Astrocyte (in vitro differentiated cells and primary cell): ENCODE measurements at regions not wholly inside any gene's neighbourhood (a gene's known extent, or its start where the extent isn't known, plus 50 kb on each side); places are given as distances from the start of the nearest gene placed in this dataset.

Experiments
- DNase-seq: peaks from one replicate; pipeline ENCODE4 v3.0.0-alpha.2; 2010; ENCODE audit warnings: low read depth
- FAIRE-seq: peaks from 2 replicates; lab custom pipeline; 2011; peaks lifted over from hg19 to GRCh38; lab: Jason Lieb, UNC
- H2AFZ ChIP-seq: 2 replicates; pipeline ENCODE4 v1.6.0; 2012; ENCODE audit warnings: low read depth, low read length, inconsistent platforms
- H3K27ac ChIP-seq: 2 replicates; pipeline ENCODE4 v1.5.1; 2011; ENCODE audit warnings: low read depth, low read length, inconsistent platforms
- H3K27me3 ChIP-seq: 2 replicates; pipeline ENCODE4 v1.6.0; 2011; ENCODE audit warnings: low read length, inconsistent platforms; ENCODE audit not compliant: insufficient read depth
- H3K36me3 ChIP-seq: 2 replicates; pipeline ENCODE4 v1.5.1; 2011; ENCODE audit warnings: low read length, inconsistent platforms; ENCODE audit not compliant: insufficient read depth
- H3K4me1 ChIP-seq: 2 replicates; pipeline ENCODE4 v1.5.1; 2011; ENCODE audit warnings: low read length, inconsistent platforms; ENCODE audit not compliant: insufficient read depth
- H3K4me2 ChIP-seq: 2 replicates; pipeline ENCODE4 v1.6.0; 2012; ENCODE audit warnings: low read length, inconsistent platforms
- H3K4me3 ChIP-seq: 2 replicates; pipeline ENCODE4 v1.5.1; 2011; ENCODE audit warnings: low read depth, mild to moderate bottlenecking, low read length, inconsistent platforms; ENCODE audit not compliant: insufficient read depth
- H3K79me2 ChIP-seq: 2 replicates; pipeline ENCODE4 v1.6.0; 2012; ENCODE audit warnings: mild to moderate bottlenecking, low read length, inconsistent platforms; ENCODE audit not compliant: insufficient read depth
- H3K9ac ChIP-seq: 2 replicates; pipeline ENCODE4 v1.6.0; 2012; ENCODE audit warnings: mild to moderate bottlenecking, low read length, inconsistent platforms
- H3K9me3 ChIP-seq: 2 replicates; pipeline ENCODE4 v1.5.1; 2012; ENCODE audit warnings: low read depth, mild to moderate bottlenecking, low read length, inconsistent platforms; ENCODE audit not compliant: insufficient read depth
- H4K20me1 ChIP-seq: 2 replicates; pipeline ENCODE4 v1.6.0; 2012; ENCODE audit warnings: low read length, inconsistent platforms; ENCODE audit not compliant: insufficient read depth
- H3K27ac Mint-ChIP-seq: one replicate; pipeline ENCODE4 v1.8.0; 2021; ENCODE audit warnings: mild to moderate bottlenecking, mixed read lengths; ENCODE audit not compliant: unreplicated experiment
- H3K27me3 Mint-ChIP-seq: one replicate; pipeline ENCODE4 v1.8.0; 2021; ENCODE audit warnings: low read depth, mixed read lengths; ENCODE audit not compliant: unreplicated experiment
- H3K36me3 Mint-ChIP-seq: one replicate; pipeline ENCODE4 v1.8.0; 2021; ENCODE audit warnings: low read depth, mixed read lengths; ENCODE audit not compliant: unreplicated experiment
- H3K4me1 Mint-ChIP-seq: one replicate; pipeline ENCODE4 v1.8.0; 2021; ENCODE audit warnings: low read depth, mixed read lengths; ENCODE audit not compliant: unreplicated experiment
- H3K4me3 Mint-ChIP-seq: one replicate; pipeline ENCODE4 v1.8.0; 2021; ENCODE audit warnings: mild to moderate bottlenecking, moderate library complexity, mixed read lengths; ENCODE audit not compliant: unreplicated experiment
- H3K9me3 Mint-ChIP-seq: one replicate; pipeline ENCODE4 v1.8.0; 2021; ENCODE audit warnings: mild to moderate bottlenecking, mixed read lengths; ENCODE audit not compliant: unreplicated experiment
- CTCF ChIP-seq: IDR thresholded peaks from 2 replicates; pipeline ENCODE4 v1.5.1; 2011; ENCODE audit warnings: low read depth, mild to moderate bottlenecking, inconsistent platforms, low read length, moderate library complexity; ENCODE audit not compliant: insufficient read depth
- EZH2 ChIP-seq: IDR thresholded peaks from 2 replicates; pipeline ENCODE4 v1.6.1; 2012; ENCODE audit warnings: mild to moderate bottlenecking, low read length, inconsistent platforms; ENCODE audit not compliant: insufficient read depth

GRCh38 chr4:116438981-116439729, 646.2 kb downstream of the TRAM1L1 start:
- H3K4me3 Mint-ChIP-seq = no peak overlapping the region
- Histone ChIP-seq H2AFZ (no peak overlapping the region), H3K4me1 (no peaks in the 10 kb centered on the region), H3K79me2 (no peaks in the 10 kb centered on the region), H3K4me2 (no peak overlapping the region), H3K27ac (no peak overlapping the region), H3K36me3 (no peaks in the 10 kb centered on the region), H3K4me3 (no peak overlapping the region), H4K20me1 (no peaks in the 10 kb centered on the region), H3K9ac (no peak overlapping the region), H3K27me3 (no peaks in the 10 kb centered on the region), H3K9me3 (no peaks in the 10 kb centered on the region)
- no peak for FAIRE-seq
- no peaks in the 10 kb centered on the region for H3K9me3 Mint-ChIP-seq
- no peaks in the 10 kb centered on the region for H3K27me3 Mint-ChIP-seq
- no peak overlapping the region for H3K27ac Mint-ChIP-seq
- H3K36me3 Mint-ChIP-seq = no peaks in the 10 kb centered on the region
- no peak for DNase-seq
- no peaks in the 10 kb centered on the region for H3K4me1 Mint-ChIP-seq
- TF ChIP-seq EZH2 (no peak), CTCF (no peak)

- Histone ChIP-seq H4K20me1 (no peaks in the 10 kb centered on the region), H3K4me2 (no peak overlapping the region), H3K36me3 (no peaks in the 10 kb centered on the region), H3K9ac (no peak overlapping the region), H3K4me3 (no peak overlapping the region), H3K9me3 (no peaks in the 10 kb centered on the region), H3K27me3 (no peaks in the 10 kb centered on the region), H2AFZ (no peak overlapping the region), H3K79me2 (no peaks in the 10 kb centered on the region), H3K4me1 (no peaks in the 10 kb centered on the region), H3K27ac (no peak overlapping the region)
- Mint-ChIP-seq H3K9me3 (no peaks in the 10 kb centered on the region), H3K27ac (no peak overlapping the region), H3K36me3 (no peaks in the 10 kb centered on the region), H3K27me3 (no peaks in the 10 kb centered on the region), H3K4me3 (no peak overlapping the region), H3K4me1 (no peaks in the 10 kb centered on the region)
- no peak for FAIRE-seq
- no peak for TF ChIP-seq EZH2
- no peak for TF ChIP-seq CTCF
- no peak for DNase-seq
Measured at GRCh38 chr4:116438417-116438816, 647.0 kb downstream of the TRAM1L1 start.

GRCh38 chr4:116427666-116428065, 657.7 kb downstream of the TRAM1L1 start:
- H3K27me3 ChIP-seq = no peaks in the 10 kb centered on the region
- no peak for FAIRE-seq
- H3K9ac ChIP-seq = no peak overlapping the region
- Mint-ChIP-seq H3K4me1 (no peaks in the 10 kb centered on the region), H3K27ac (no peak overlapping the region), H3K36me3 (no peaks in the 10 kb centered on the region), H3K4me3 (no peak overlapping the region), H3K9me3 (peaks cover 14% of the 10 kb centered on the region), H3K27me3 (no peaks in the 10 kb centered on the region)
- no peaks in the 10 kb centered on the region for H3K79me2 ChIP-seq
- no peaks in the 10 kb centered on the region for H4K20me1 ChIP-seq
- H2AFZ ChIP-seq = no peak overlapping the region
- TF ChIP-seq CTCF = no peak
- no peak for TF ChIP-seq EZH2
- DNase-seq = no peak
- peaks cover 7% of the 10 kb centered on the region for H3K9me3 ChIP-seq
- H3K36me3 ChIP-seq = no peaks in the 10 kb centered on the region
- no peaks in the 10 kb centered on the region for H3K4me1 ChIP-seq
- no peak overlapping the region for H3K27ac ChIP-seq
- no peak overlapping the region for H3K4me2 ChIP-seq
- H3K4me3 ChIP-seq = no peak overlapping the region
